BE2C (cell line): ENCODE measurements at regions not wholly inside any gene's neighbourhood (a gene's known extent, or its start where the extent isn't known, plus 50 kb on each side); places are given as distances from the start of the nearest gene placed in this dataset.

Source experiments
- DNase-seq: peaks from one replicate; pipeline ENCODE4 v3.0.0-alpha.2; 2020
- H3K27me3 ChIP-seq: fragments of 250-450 bp; sonication (Bioruptor Pico); 2 replicates; pipeline ENCODE4 v1.5.1; 2020; ENCODE audit warnings: mild to moderate bottlenecking
- H3K36me3 ChIP-seq: fragments of 250-450 bp; sonication (Bioruptor Pico); 2 replicates; pipeline ENCODE4 v1.5.1; 2020; ENCODE audit warnings: mild to moderate bottlenecking
- H3K4me1 ChIP-seq: fragments of 250-450 bp; sonication (Bioruptor Pico); 2 replicates; pipeline ENCODE4 v1.5.1; 2020
- H3K4me3 ChIP-seq: 2 replicates; pipeline ENCODE4 v1.5.1; 2011; ENCODE audit warnings: low read depth, low read length
- H3K9me3 ChIP-seq: fragments of 250-450 bp; sonication (Bioruptor Pico); 2 replicates; pipeline ENCODE4 v1.5.1; 2020
- TF ChIP-seq, protein P1 (sequence below): IDR thresholded peaks from 2 replicates; pipeline ENCODE4 v1.5.1; 2012; ENCODE audit warnings: mild to moderate bottlenecking, low read depth, low read length

DNA sequence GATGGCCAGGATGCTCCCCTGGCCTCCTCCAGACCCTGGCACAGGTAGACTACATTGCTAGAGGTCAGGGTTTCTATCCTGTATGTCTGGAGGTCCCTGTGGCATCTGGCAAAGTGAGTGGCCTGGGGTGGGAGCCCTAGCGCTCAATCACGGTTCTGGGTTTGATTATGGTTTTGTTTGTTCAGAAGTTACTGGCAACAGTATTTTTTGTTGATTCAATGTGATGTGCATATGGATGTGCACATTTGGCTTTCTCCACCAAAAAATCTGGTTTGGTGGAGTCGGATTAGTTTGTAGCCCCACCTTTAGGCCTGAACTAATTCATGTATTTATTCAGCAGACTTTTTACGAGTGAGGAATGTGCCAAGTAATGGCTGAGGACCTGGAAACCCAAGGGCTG, 109.7 kb downstream of the VEGFA start:
- Histone ChIP-seq H3K4me1 (peaks cover 17% of the 10 kb centered on the region), H3K9me3 (no peaks in the 10 kb centered on the region), H3K27me3 (no peaks in the 10 kb centered on the region), H3K4me3 (no peak overlapping the region), H3K36me3 (no peaks in the 10 kb centered on the region)
- TF ChIP-seq, protein P1, sequence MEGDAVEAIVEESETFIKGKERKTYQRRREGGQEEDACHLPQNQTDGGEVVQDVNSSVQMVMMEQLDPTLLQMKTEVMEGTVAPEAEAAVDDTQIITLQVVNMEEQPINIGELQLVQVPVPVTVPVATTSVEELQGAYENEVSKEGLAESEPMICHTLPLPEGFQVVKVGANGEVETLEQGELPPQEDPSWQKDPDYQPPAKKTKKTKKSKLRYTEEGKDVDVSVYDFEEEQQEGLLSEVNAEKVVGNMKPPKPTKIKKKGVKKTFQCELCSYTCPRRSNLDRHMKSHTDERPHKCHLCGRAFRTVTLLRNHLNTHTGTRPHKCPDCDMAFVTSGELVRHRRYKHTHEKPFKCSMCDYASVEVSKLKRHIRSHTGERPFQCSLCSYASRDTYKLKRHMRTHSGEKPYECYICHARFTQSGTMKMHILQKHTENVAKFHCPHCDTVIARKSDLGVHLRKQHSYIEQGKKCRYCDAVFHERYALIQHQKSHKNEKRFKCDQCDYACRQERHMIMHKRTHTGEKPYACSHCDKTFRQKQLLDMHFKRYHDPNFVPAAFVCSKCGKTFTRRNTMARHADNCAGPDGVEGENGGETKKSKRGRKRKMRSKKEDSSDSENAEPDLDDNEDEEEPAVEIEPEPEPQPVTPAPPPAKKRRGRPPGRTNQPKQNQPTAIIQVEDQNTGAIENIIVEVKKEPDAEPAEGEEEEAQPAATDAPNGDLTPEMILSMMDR = no peak
- no peak for DNase-seq

DNA sequence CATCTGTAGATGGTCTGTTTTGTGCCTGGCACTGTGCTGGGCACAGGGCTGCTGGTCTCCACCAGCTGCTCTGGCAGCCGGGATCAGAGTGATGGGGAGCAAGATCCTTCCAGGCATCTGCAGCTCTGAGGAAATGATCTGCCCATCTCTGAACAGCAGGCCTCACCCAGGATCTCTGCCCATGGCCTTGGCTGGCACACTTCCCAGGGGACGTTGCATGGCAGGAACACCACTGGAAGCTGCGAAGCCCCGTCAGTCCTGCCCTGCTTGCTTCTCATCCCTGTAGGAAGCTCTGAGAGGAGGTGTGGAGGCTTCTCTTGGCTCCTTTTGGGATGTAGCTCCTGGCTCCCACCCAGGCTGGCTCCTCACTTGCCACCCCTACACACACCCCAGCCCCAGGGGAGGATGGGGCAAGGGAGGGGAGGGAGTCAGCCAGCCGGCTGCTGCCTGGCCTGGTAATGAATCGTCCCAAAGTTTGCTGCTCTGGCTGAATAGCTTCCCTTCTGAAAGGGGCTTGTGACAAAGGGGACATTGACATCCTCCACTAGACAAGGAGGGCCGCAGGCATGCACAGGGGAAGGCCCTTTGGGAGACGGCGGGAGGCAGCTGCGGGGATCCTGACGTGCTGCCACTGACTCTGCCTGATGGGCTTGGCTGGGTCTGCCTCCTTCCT, 108.9 kb downstream of the VEGFA start:
- Histone ChIP-seq H3K4me3 (no peak overlapping the region), H3K27me3 (no peaks in the 10 kb centered on the region), H3K36me3 (no peaks in the 10 kb centered on the region), H3K9me3 (no peaks in the 10 kb centered on the region), H3K4me1 (peaks cover 17% of the 10 kb centered on the region)
- TF ChIP-seq, protein P1 = no peak
- DNase-seq = peak; percentile 50

GRCh38 chr6:43878127-43878634, 108.2 kb downstream of the VEGFA start:
- peaks cover 17% of the 10 kb centered on the region for H3K4me1 ChIP-seq
- DNase-seq = peak; percentile 42
- H3K27me3 ChIP-seq = no peaks in the 10 kb centered on the region
- H3K9me3 ChIP-seq = no peaks in the 10 kb centered on the region
- TF ChIP-seq, protein P1 = no peak; the same call in 1 of the 2 replicates
- no peaks in the 10 kb centered on the region for H3K36me3 ChIP-seq
- H3K4me3 ChIP-seq = no peak overlapping the region

DNA sequence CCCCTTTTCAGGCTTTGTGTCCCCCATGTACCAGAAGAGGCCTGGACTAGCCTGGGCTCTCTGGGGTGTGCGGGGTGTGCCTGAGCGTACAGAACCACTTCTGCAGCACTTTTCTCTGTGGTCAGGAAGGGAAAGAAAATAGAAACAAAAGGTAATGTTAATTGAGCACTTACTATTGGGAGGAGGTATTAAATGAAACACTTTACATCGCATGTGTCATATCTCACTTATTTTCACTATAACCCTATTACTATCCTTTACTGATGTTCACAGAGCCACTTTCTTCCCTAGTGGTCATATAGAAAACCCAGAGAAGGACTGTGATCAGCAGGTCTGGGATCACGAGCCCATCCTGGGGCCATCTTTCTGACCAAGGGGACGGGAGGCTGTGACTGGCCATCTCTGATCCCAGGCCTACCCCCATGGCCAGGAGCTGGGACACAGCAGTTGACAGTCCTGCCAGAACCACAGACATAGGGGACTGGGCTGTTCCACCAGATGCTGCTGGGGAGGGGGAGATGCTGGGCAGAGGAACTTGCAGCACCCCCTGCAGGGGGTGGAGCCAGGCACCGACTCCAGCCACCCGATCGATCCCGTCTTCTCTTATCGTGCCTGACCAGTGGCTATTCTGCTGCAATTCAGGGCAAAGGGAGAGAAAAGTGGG, 107.6 kb downstream of the VEGFA start:
- DNase-seq = no peak
- no peaks in the 10 kb centered on the region for H3K36me3 ChIP-seq
- no peaks in the 10 kb centered on the region for H3K9me3 ChIP-seq
- H3K27me3 ChIP-seq = no peaks in the 10 kb centered on the region
- H3K4me3 ChIP-seq = no peak overlapping the region
- peaks cover 17% of the 10 kb centered on the region for H3K4me1 ChIP-seq
- TF ChIP-seq, protein P1 = no peak; the same call in 1 of the 2 replicates

DNA sequence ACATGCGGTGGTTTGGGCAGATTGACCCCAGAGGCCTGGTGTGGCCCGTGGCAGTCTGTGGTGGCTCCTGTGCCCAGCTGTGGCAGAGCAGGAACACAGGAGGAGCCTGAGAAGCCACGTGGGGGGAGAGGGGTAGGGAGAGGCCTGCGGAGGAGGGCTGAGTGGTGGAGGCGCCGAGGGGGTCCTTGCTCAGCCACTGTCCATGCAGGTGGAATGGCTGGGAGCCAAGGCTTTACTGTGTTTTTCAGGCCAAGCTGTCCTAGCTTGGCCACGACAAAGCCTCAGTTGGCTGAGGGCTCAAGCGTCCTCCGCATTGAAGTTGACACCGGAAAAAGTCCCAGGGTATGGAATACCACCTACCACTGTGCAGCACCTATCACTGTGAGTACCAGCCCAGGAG, 107.0 kb downstream of the VEGFA start:
- no peak overlapping the region for H3K4me3 ChIP-seq
- H3K4me1 ChIP-seq = peaks cover 17% of the 10 kb centered on the region
- TF ChIP-seq, protein P1 = no peak
- no peaks in the 10 kb centered on the region for H3K27me3 ChIP-seq
- no peaks in the 10 kb centered on the region for H3K9me3 ChIP-seq
- DNase-seq = no peak
- no peaks in the 10 kb centered on the region for H3K36me3 ChIP-seq

- Histone ChIP-seq H3K4me1 (peaks cover 17% of the 10 kb centered on the region), H3K4me3 (no peak overlapping the region), H3K36me3 (no peaks in the 10 kb centered on the region), H3K9me3 (no peaks in the 10 kb centered on the region), H3K27me3 (no peaks in the 10 kb centered on the region)
- no peak for DNase-seq
- TF ChIP-seq, protein P1 = no peak
Observed at GRCh38 chr6:43876602-43877001, 106.6 kb downstream of the VEGFA start.
